ENCODE measurements at regions not wholly inside any gene's neighbourhood (a gene's known extent, or its start where the extent isn't known, plus 50 kb on each side); places are given as distances from the start of the nearest gene placed in this dataset.

DNA sequence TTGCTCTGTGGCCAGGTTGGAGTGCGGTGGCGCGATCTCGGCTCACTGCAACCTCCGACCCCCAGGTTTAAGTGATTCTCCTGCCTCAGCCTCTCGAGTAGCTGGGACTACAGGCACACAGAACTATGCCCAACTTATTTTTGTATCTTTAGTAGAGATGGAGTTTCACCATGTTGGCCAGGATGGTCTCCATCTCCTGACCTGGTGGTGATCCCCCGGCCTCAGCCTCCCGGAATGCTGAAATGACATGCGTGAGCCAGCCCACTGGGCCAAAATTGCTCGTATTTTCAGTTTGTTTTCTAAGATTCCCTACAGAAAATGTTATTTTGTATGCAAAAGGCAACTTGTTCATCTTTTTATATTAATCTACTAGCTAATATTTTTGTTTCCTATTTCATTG lies 782.6 kb downstream of the TLE1 start:
- Histone ChIP-seq H3K27ac (ENCODE audit: low read depth, low read length) (no peak overlapping the region), H3K4me3 (ENCODE audit: low read length) (no peak overlapping the region), H3K4me1 (ENCODE audit: insufficient read depth, low read length) (no peaks in the 10 kb centered on the region), H3K36me3 (ENCODE audit: insufficient read depth, low read length) (no peaks in the 10 kb centered on the region), H3K9me3 (ENCODE audit: low read length) (no peaks in the 10 kb centered on the region), H3K27me3 (ENCODE audit: insufficient read depth, low read length, poor library complexity, severe bottlenecking) (no peaks in the 10 kb centered on the region)
- no peak for DNase-seq
- H3K27me3 Mint-ChIP-seq: no peaks in the 10 kb centered on the region
- peaks cover 0 to 21% (median 4%) of the 10 kb centered on the region in 5 donors for H3K9me3 Mint-ChIP-seq
- no peaks in the 10 kb centered on the region for H3K4me1 Mint-ChIP-seq
- H3K27ac Mint-ChIP-seq: no peak overlapping the region
- POLR2A ChIA-PET: no interaction called here
- CTCF ChIA-PET: no interaction called here
- H3K36me3 Mint-ChIP-seq: no peaks in the 10 kb centered on the region
- H3K4me3 Mint-ChIP-seq: no peak overlapping the region

DNA sequence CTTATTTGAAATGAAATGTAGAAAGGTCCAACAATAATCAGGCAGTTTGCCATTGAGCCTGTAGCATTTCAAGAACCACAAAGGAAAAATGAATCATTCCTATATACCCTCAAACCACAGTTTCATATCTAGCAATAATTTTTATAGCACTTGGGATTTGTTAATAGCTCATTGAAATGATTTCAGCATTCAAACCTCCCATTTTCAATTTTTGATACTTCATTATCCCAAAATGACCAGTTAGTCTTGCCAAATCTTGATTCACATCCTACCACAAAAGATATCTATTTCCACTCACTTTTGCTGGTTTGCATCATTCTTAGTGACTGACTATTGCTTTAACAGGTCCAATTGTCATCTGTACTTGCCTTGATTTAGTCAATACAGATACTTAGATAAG lies 790.1 kb downstream of the TLE1 start:
- H3K27ac Mint-ChIP-seq: no peak overlapping the region
- POLR2A ChIA-PET: no interaction called here
- H3K4me1 Mint-ChIP-seq: no peaks in the 10 kb centered on the region
- no peak overlapping the region for H3K4me3 Mint-ChIP-seq
- H3K36me3 Mint-ChIP-seq: no peaks in the 10 kb centered on the region
- no peaks in the 10 kb centered on the region for H3K27me3 Mint-ChIP-seq
- H3K27me3 ChIP-seq (ENCODE audit: insufficient read depth, low read length, poor library complexity, severe bottlenecking): no peaks in the 10 kb centered on the region
- H3K9me3 ChIP-seq (ENCODE audit: low read length): no peaks in the 10 kb centered on the region
- CTCF ChIA-PET: no interaction called here
- no peaks in the 10 kb centered on the region for H3K36me3 ChIP-seq (ENCODE audit: insufficient read depth, low read length)
- H3K4me3 ChIP-seq (ENCODE audit: low read length): no peak overlapping the region
- peaks cover 0 to 17% (median 3%) of the 10 kb centered on the region in 5 donors for H3K9me3 Mint-ChIP-seq
- no peak for DNase-seq
- H3K27ac ChIP-seq (ENCODE audit: low read depth, low read length): no peak overlapping the region
- no peaks in the 10 kb centered on the region for H3K4me1 ChIP-seq (ENCODE audit: insufficient read depth, low read length)

DNA sequence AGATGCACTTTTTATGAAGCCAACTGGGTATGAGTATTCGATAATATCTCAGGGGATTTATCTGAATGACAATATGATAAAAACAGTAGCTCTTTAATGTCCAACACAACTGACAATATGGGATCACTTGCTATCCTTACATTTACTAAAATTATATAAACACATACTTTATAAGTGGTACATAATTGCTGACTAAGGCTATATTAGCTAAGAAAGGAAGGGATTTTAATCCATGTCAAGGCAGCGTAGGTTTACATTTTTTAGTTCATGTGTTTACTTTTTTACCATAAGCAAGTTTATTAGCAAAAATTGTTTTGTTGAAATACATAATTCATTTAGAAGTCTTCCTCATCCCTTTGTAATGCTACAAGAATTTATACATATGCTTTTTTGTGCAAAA lies 796.2 kb downstream of the TLE1 start:
- H3K4me1 Mint-ChIP-seq: no peaks in the 10 kb centered on the region
- CTCF ChIA-PET: no interaction called here
- no peaks in the 10 kb centered on the region for H3K27me3 Mint-ChIP-seq
- no peaks in the 10 kb centered on the region for H3K36me3 Mint-ChIP-seq
- DNase-seq: no peak
- no peaks in the 10 kb centered on the region for H3K27me3 ChIP-seq (ENCODE audit: insufficient read depth, low read length, poor library complexity, severe bottlenecking)
- POLR2A ChIA-PET: no interaction called here
- H3K9me3 Mint-ChIP-seq: peaks cover 0 to 22% (median 5%) of the 10 kb centered on the region in 5 donors
- no peaks in the 10 kb centered on the region for H3K9me3 ChIP-seq (ENCODE audit: low read length)
- no peak overlapping the region for H3K27ac Mint-ChIP-seq
- no peak overlapping the region for H3K27ac ChIP-seq (ENCODE audit: low read depth, low read length)
- no peak overlapping the region for H3K4me3 ChIP-seq (ENCODE audit: low read length)
- no peak overlapping the region for H3K4me3 Mint-ChIP-seq
- no peaks in the 10 kb centered on the region for H3K36me3 ChIP-seq (ENCODE audit: insufficient read depth, low read length)
- no peaks in the 10 kb centered on the region for H3K4me1 ChIP-seq (ENCODE audit: insufficient read depth, low read length)

DNA sequence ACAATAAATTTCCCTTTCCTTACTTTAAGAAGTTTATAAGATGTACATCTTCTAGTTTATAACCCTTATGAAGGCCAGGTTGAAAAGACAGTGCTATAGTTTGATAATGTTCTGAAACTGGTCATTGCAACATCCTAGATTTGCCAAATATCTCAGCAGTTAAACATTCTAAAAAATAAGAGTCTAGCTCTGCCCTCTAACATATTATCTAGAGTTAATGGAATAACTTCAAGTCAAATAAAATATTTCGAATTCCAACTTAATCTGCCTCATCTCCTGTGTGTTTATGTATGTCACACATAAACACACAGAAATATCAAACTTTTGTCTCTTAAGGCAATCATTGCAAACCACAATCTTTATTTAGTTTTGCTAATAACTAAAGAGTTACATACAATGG lies 796.6 kb downstream of the TLE1 start:
- H3K4me1 Mint-ChIP-seq: no peaks in the 10 kb centered on the region
- Histone ChIP-seq H3K9me3 (ENCODE audit: low read length) (no peaks in the 10 kb centered on the region), H3K4me1 (ENCODE audit: insufficient read depth, low read length) (no peaks in the 10 kb centered on the region), H3K27ac (ENCODE audit: low read depth, low read length) (no peak overlapping the region), H3K4me3 (ENCODE audit: low read length) (no peak overlapping the region), H3K27me3 (ENCODE audit: insufficient read depth, low read length, poor library complexity, severe bottlenecking) (no peaks in the 10 kb centered on the region), H3K36me3 (ENCODE audit: insufficient read depth, low read length) (no peaks in the 10 kb centered on the region)
- no peaks in the 10 kb centered on the region for H3K36me3 Mint-ChIP-seq
- DNase-seq: no peak
- CTCF ChIA-PET: no interaction called here
- peaks cover 0 to 22% (median 5%) of the 10 kb centered on the region in 5 donors for H3K9me3 Mint-ChIP-seq
- H3K27ac Mint-ChIP-seq: no peak overlapping the region
- POLR2A ChIA-PET: no interaction called here
- no peaks in the 10 kb centered on the region for H3K27me3 Mint-ChIP-seq
- no peak overlapping the region for H3K4me3 Mint-ChIP-seq

DNA sequence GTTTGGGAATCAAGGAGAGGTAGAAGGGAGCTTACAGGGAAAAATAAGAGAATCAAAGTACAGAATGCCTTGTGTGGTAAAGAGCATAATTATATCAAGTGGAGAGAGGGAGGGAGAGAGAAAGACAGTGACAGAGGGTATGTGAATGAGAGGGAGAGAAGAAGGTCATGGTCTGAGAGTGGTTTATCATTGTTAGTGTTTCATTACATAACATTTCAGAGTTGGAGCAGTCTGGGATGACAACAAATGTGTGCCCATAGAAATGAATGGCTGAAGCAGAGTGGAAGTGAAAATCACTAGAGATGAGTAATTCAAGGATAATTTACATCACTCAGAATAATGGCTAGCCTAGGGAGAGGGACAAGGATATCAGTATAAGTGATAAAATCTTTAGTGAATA lies 799.2 kb downstream of the TLE1 start:
- H3K4me1 Mint-ChIP-seq: no peaks in the 10 kb centered on the region
- peaks cover 0 to 13% (median 2%) of the 10 kb centered on the region in 5 donors for H3K9me3 Mint-ChIP-seq
- ChIA-PET CTCF (no interaction called here), POLR2A (no interaction called here)
- Histone ChIP-seq H3K27ac (ENCODE audit: low read depth, low read length) (no peak overlapping the region), H3K27me3 (ENCODE audit: insufficient read depth, low read length, poor library complexity, severe bottlenecking) (no peaks in the 10 kb centered on the region), H3K4me1 (ENCODE audit: insufficient read depth, low read length) (no peaks in the 10 kb centered on the region), H3K4me3 (ENCODE audit: low read length) (no peak overlapping the region), H3K36me3 (ENCODE audit: insufficient read depth, low read length) (no peaks in the 10 kb centered on the region), H3K9me3 (ENCODE audit: low read length) (no peaks in the 10 kb centered on the region)
- no peak overlapping the region for H3K27ac Mint-ChIP-seq
- DNase-seq: no peak
- H3K27me3 Mint-ChIP-seq: no peaks in the 10 kb centered on the region
- no peak overlapping the region for H3K4me3 Mint-ChIP-seq
- H3K36me3 Mint-ChIP-seq: no peaks in the 10 kb centered on the region

DNA sequence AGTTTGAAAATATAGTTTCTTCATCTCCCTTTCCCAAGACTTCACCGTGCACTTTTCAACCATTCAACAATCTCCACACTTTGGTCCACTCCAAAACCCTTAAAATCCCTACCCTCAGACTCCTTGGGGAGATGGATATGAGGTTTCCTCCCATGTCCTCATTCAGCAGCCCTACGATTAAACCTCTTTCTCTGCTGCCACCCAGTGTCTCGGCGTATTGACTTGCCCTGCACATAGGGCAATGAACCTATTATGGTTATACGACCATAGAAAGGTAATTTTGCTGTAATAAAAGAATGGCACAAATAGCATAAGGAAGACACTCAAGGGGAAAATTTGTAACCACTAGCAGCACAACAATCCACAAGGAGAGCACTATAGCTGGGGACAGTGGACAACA lies 803.5 kb downstream of the TLE1 start:
- no peaks in the 10 kb centered on the region for H3K36me3 ChIP-seq (ENCODE audit: insufficient read depth, low read length)
- Mint-ChIP-seq H3K27me3 (no peaks in the 10 kb centered on the region), H3K27ac (no peak overlapping the region), H3K4me1 (no peaks in the 10 kb centered on the region), H3K9me3 (peaks cover 0 to 21% (median 2%) of the 10 kb centered on the region in 5 donors), H3K36me3 (peaks cover 0 to 2% (median 0%) of the 10 kb centered on the region in 3 donors), H3K4me3 (no peak overlapping the region)
- CTCF ChIA-PET: no interaction called here
- POLR2A ChIA-PET: no interaction called here
- H3K4me1 ChIP-seq (ENCODE audit: insufficient read depth, low read length): no peaks in the 10 kb centered on the region
- H3K27me3 ChIP-seq (ENCODE audit: insufficient read depth, low read length, poor library complexity, severe bottlenecking): no peaks in the 10 kb centered on the region
- DNase-seq: no peak
- no peaks in the 10 kb centered on the region for H3K9me3 ChIP-seq (ENCODE audit: low read length)
- no peak overlapping the region for H3K4me3 ChIP-seq (ENCODE audit: low read length)
- H3K27ac ChIP-seq (ENCODE audit: low read depth, low read length): no peak overlapping the region

DNA sequence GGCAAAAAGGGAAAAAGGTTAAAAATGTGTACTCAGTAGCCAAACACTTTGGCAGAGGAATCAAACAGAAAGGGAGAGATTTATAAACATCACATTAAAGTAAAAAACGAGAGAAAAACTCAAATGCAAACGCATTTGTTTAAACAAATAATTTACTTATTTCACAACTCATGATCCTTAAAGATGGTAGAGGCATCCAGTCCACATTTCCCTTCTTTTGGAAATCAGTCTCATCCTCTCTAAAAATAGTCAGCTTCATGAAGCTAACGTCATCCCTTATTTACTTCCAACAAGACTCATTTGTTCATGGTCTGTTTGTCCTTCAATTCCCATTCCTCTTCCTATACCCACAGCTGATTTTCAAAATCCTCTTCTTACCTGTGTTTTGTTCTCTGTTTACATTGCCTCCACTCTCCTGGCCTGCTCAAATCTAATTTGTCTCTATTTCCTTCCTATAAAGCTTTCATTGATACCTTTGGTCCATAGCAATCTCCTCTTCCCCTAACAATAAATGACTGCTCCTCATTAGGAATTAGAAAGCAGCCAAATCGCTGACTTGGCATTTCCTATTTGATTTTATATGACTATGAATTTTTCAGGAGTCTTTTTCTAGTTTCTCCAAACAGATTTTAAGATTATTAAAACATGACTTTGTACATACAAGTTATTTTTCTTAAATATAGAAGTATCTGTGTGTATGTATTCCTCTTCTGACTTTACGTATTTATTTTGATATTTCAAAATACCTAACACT lies 805.3 kb downstream of the TLE1 start:
- Histone ChIP-seq H3K9me3 (ENCODE audit: low read length) (no peaks in the 10 kb centered on the region), H3K4me1 (ENCODE audit: insufficient read depth, low read length) (no peaks in the 10 kb centered on the region), H3K36me3 (ENCODE audit: insufficient read depth, low read length) (no peaks in the 10 kb centered on the region), H3K27ac (ENCODE audit: low read depth, low read length) (no peak overlapping the region), H3K27me3 (ENCODE audit: insufficient read depth, low read length, poor library complexity, severe bottlenecking) (no peaks in the 10 kb centered on the region), H3K4me3 (ENCODE audit: low read length) (no peak overlapping the region)
- no peak for DNase-seq
- Mint-ChIP-seq H3K9me3 (peaks cover 0 to 21% (median 2%) of the 10 kb centered on the region in 5 donors), H3K4me1 (no peaks in the 10 kb centered on the region), H3K27ac (no peak overlapping the region), H3K4me3 (no peak overlapping the region), H3K36me3 (peaks cover 0 to 2% (median 0%) of the 10 kb centered on the region in 3 donors), H3K27me3 (no peaks in the 10 kb centered on the region)
- ChIA-PET CTCF (no interaction called here), POLR2A (no interaction called here)

DNA sequence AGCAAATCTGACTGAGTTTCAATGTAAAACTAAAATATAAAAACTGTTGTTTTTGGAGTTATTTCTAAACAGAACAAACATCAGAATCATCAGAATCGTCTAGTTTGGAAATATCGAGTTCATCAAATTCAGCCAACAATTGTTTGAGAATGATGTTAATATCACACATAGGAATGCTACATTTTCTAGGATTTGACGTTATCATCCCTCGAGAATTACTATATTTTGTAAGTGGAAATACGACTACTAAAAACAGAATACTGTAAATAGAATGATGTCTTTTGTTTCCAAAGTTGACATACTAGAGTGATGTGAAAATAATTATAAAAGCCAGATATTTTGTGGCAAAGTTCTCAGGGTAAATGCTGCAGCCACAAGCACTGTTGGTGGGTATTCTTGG lies 805.9 kb downstream of the TLE1 start:
- peaks cover 0 to 2% (median 0%) of the 10 kb centered on the region in 3 donors for H3K36me3 Mint-ChIP-seq
- no peaks in the 10 kb centered on the region for H3K4me1 ChIP-seq (ENCODE audit: insufficient read depth, low read length)
- no peaks in the 10 kb centered on the region for H3K4me1 Mint-ChIP-seq
- no peak for DNase-seq
- H3K9me3 Mint-ChIP-seq: peaks cover 0 to 24% (median 2%) of the 10 kb centered on the region in 5 donors
- H3K4me3 Mint-ChIP-seq: no peak overlapping the region
- CTCF ChIA-PET: no interaction called here
- POLR2A ChIA-PET: no interaction called here
- no peaks in the 10 kb centered on the region for H3K9me3 ChIP-seq (ENCODE audit: low read length)
- no peak overlapping the region for H3K4me3 ChIP-seq (ENCODE audit: low read length)
- H3K27ac Mint-ChIP-seq: no peak overlapping the region
- no peak overlapping the region for H3K27ac ChIP-seq (ENCODE audit: low read depth, low read length)
- H3K27me3 Mint-ChIP-seq: no peaks in the 10 kb centered on the region
- H3K27me3 ChIP-seq (ENCODE audit: insufficient read depth, low read length, poor library complexity, severe bottlenecking): no peaks in the 10 kb centered on the region
- no peaks in the 10 kb centered on the region for H3K36me3 ChIP-seq (ENCODE audit: insufficient read depth, low read length)
